DOHH2 (cell line): ENCODE measurements at regions not wholly inside any gene's neighbourhood (a gene's known extent, or its start where the extent isn't known, plus 50 kb on each side); places are given as distances from the start of the nearest gene placed in this dataset.

Experiments used
- EZH2phosphoT487 ChIP-seq: fragments of 200-600 bp; sonication (generic); IDR thresholded peaks from 2 replicates; pipeline ENCODE4 v1.6.1; 2017; ENCODE audit warnings: borderline replicate concordance, mild to moderate bottlenecking, antibody characterized with exemption, low read length, moderate library complexity, mixed read lengths
- TF ChIP-seq, protein P1 (sequence below): fragments of 200-600 bp; sonication (generic); IDR thresholded peaks from one replicate; pipeline ENCODE4 v1.5.1; 2014; ENCODE audit warnings: antibody characterized with exemption, mild to moderate bottlenecking, low read depth, low read length; ENCODE audit not compliant: poor library complexity, severe bottlenecking

DNA sequence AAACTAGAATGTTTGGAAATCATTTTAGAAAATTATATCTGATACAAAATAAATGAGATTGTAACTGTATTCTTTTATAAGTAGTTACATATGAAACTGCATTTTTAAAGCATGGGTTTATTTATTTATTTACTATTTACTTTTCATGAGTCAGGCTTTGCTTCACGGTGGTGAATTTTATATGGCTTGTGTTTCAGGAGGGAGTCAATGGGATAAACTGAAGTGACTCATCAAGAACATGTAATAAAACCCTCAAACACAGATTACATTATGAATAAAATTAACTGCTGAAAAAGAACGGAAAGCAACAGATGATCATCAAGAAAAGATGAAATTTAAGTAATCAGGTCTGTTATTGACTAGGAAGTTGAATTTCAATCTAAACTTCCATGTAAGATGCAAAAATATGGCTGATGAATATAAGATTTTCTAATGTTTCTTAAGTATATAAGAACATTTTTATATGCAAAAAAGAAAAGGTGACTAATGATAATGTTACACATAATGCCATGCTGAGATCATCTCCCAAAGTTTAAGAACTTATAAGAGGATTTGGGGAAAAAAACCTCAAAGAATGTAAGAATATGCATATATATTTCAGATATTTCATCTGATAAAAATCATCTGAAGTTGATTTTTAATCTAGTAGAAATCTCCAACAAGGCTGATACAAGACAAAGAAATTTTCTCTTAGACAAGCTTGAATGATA, 383.6 kb downstream of the SLITRK1 start:
- no peak for TF ChIP-seq EZH2phosphoT487
- TF ChIP-seq, protein P1, sequence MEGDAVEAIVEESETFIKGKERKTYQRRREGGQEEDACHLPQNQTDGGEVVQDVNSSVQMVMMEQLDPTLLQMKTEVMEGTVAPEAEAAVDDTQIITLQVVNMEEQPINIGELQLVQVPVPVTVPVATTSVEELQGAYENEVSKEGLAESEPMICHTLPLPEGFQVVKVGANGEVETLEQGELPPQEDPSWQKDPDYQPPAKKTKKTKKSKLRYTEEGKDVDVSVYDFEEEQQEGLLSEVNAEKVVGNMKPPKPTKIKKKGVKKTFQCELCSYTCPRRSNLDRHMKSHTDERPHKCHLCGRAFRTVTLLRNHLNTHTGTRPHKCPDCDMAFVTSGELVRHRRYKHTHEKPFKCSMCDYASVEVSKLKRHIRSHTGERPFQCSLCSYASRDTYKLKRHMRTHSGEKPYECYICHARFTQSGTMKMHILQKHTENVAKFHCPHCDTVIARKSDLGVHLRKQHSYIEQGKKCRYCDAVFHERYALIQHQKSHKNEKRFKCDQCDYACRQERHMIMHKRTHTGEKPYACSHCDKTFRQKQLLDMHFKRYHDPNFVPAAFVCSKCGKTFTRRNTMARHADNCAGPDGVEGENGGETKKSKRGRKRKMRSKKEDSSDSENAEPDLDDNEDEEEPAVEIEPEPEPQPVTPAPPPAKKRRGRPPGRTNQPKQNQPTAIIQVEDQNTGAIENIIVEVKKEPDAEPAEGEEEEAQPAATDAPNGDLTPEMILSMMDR: no peak
